GM20431 (cell line): ENCODE measurements at regions not wholly inside any gene's neighbourhood (a gene's known extent, or its start where the extent isn't known, plus 50 kb on each side); places are given as distances from the start of the nearest gene placed in this dataset.

ENCODE experiments used
- in situ Hi-C: fragments of 300-500 bp; cut with MseI, MboI; formaldehyde crosslinking; loops from one replicate; pipeline ENCODE4 v1.15.0; 2020; ENCODE audit warnings: low sequenced_read_pairs; ENCODE audit not compliant: unreplicated experiment

DNA sequence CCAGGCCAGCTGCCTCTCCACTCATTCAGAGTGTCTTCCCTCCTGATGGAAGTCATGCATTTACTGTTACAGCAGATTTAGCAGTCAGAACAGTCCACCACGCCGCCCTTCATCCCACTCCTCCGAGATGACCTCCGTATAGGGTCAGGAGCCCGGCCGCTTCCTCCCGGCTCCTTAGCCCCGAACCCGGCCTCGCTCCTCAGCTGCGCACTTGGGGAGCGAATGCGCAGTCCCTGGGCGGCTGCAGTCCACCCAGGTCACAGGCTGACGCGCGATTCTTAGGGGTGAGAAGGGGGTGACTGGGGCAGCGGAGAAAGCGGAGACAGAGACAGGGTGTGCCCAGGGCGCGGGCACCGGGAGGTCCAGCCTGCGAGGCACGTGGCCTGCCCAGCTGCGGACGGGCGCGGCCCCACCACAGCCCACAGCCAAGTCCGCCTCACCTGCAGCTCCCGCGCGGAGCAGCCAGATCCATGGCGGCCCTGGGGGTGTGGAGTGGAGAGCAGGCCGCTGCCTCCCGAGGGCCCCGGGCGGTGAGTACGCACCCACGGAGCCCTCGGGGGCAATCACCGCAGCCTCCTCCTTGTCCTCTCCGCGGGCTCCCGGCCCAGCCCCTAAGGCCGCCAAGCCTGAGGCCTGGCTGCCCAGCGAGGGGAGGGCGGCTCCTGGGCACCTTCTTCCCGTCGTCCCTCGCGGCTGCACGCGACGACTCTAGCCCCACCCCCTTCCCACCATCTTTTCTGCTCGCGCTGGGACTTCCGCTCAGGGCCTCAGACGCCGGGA is 286.6 kb downstream of the BRD1 start:
- in situ Hi-C loops, result no loop called here

DNA sequence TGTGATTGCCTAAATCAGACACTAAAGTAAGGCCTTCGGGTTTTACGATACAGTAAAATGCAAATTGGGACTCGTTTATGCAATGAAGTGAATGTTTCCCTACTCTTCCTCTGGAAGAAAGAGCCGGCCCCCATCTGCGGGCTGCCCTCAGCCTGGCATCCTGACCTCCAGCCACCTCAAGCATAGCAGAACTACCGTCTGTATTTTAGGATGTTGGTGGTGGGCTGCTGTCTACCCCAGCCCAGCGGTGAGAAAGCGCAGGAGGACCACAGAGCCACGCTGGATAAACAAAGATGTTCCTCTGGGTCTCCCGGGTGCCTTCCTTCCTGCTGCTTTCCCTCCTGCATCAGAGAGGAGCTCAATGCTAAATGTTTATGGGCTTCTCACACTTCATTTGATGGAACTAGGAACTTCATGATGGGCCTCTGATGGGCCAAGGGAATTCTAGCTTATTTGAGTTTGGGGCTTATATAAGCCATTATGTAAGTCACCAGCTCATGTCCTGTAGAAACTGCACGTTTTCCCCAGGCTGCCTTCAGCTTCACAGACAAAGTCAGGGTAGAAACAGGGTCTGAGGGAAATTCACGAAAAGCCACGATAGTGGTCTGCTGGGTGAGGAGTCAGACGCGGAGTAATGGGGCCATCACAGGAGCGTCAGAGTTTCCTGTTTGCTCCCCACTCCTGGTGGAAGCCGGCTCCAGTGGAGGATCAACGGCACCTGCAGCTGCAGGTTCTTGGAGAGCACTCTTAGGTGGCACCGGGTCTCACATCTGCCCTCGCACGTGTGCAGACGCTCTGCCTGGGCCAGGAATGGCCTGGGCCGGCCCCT is 287.4 kb downstream of the BRD1 start:
- in situ Hi-C loops, result no loop called here

DNA sequence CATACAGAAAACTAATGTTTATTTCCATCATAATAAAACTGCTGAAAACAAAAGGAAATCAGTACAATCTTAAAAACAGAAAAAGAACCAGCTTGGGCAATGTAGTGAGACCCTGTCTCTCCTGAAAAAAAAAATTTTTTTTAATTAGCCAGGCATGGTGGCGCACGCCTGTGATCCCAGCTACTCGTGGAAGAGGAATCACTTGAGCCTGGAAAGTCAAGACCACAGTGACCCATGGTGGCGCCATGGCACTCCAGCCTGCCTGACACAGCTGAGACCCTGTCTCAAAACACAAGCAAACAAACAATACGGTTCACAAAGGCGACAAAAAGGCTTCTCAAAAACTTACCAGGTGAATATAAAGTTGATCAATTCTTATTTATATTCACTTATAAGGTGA is 289.7 kb downstream of the BRD1 start:
- in situ Hi-C loops, result no loop called here

DNA sequence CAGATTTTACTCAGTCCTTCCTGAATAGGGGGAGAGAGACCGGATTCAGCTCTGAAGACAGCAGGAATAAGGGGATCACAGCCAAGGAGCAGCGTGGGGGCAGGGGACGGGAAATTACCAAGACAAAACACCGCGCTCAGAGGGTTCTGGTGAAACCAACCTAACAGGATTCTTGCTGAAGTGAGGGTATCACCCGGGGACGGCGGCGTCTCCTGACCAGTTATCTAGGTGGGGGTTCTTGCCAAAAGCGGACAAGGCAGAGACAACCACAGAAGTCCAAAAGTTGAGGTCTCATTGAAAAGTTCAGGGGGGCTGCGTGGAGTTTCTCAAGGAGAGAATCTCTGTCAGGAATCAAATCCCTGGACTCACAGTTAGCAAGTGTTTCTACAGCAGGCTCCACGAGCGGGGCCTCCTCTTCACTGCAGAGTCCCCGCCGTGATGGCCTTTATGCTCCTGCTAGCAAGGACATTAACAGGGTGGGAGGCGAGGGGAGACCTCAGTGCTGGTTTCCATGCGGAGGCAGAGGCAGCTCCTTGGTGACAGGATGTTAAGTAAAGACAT is 291.0 kb downstream of the BRD1 start:
- in situ Hi-C loops, result no loop called here

DNA sequence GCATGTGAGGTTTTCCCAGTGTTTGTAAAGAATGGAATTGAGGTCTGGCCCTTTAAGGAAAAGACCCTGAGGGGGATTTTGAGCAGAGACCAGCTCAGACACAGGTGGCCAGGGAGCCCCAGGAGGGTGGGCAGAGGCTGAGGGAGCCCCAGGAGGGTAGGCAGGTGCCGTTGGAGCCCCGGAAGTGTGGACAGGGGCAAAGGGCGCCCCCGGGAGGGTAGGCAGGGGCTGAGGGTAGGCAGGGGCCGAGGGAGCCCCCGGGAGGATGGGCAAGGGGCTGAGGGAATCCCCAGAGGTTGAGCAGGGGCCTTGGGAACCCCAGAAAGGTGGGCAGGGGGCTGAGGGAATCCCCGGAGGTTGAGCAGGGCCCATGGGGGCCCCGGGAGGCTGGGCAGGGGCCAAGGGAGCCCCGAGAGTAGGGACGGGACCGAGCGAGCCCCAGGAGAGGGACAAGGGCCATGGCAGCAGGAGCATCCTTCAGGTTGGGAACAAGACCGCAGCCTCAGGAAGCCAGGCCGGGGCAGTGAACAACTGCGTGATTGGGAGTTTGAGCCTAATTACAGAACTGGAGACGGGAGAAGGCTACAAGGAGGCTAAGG is 292.0 kb downstream of the BRD1 start:
- in situ Hi-C loops, result no loop called here

DNA sequence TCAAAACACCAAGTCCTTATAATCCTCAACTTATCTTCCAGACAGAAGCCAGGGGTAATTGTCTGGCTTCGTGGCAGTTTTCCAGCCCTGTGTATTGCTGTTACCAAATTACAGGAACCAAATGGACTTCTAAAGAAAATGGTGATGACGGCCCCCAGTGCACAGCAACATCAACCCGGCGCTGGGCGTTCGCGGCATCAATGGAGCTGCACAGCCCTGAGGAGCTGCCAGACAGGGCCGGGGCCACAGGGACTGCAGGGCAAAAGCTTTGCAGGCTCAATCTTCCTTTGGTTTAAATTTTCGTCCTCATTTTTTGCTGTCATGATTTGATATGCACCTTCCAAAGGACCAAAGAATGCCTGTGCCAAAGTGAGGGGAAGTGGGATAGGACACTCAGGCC is 292.5 kb downstream of the BRD1 start:
- in situ Hi-C loops, result no loop called here

DNA sequence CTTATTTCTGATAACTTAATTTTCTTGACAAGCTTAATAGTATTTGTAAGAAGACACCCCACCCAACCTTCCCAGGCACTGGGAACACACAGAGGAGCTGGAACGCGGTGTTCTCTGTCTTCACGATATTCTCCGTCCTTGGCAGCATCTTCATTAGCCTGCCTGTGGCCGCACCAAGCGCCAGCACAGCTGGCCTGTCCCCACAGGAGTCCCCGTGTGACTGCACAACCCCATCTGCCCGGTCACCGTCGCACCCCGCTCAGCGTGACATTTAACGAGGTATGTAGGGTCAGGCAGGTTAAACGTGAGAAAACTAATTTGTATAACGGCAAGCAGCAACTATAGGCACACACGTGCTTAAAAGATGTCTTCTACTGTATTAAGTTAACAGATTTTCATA is 293.3 kb downstream of the BRD1 start:
- in situ Hi-C loops, result no loop called here

DNA sequence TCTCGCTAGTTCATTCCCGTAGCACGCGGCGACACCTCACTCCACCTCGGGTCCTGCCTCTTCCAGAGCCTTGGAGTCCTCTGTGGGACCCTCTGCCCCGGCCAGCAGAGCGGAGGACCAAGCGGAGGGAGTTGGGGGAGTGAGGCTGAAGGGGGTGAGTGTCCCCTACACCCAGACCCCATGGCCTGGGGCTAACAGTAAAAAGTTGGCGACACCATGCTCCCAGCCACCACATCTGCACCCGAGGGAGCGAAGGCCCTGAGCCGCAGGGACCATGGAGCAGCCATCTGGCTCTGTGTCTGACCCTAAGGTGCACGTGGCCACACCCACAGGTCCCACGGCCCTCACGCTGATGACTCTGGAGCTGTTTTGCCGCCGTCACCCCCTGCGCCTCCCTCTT is 293.8 kb downstream of the BRD1 start:
- in situ Hi-C loops, result no loop called here

DNA sequence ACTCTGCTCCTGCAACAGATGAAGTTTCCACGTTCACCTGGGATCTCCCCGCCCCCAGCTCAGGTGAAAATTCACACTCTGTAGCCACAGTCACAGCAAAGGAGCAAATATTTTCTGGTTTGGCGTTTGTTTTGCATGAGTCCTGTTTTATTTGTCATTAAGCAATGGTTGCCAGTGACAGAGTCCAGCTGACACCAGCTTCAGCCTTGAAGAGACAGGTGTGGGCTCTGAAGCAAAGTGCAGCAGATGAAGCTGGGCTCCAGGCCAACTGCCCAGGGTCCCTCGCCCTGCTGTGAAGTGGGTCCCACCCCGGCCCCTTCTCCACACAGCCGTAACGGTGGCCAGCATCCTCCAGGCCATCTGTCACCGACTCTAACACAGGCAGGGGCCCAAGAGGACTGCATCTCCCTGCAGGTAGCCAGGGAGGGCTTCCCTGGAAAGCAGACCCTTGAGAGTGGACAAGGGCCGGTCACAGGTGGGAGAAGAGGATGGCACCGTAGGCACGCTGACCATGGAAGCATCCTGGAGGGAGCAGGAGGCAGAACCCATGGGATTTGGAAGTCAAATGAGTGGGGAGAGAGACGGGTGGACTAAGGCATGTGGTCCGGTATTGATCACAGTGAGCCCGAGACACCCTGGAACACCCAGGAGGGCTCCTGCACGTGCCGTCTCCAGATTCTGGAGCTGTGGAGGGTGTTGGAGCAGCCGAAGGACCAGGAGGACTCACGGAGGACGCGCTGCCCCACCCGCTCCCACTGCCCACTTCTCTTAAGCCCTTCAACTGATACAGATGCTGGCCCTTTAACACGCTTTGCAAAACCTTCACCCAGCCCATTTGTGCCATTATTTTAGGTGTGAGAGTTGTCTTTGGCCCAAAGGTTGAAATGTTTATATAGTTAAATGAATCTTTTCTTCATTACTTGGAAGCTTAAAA is 294.5 kb downstream of the BRD1 start:
- in situ Hi-C loops, result no loop called here

DNA sequence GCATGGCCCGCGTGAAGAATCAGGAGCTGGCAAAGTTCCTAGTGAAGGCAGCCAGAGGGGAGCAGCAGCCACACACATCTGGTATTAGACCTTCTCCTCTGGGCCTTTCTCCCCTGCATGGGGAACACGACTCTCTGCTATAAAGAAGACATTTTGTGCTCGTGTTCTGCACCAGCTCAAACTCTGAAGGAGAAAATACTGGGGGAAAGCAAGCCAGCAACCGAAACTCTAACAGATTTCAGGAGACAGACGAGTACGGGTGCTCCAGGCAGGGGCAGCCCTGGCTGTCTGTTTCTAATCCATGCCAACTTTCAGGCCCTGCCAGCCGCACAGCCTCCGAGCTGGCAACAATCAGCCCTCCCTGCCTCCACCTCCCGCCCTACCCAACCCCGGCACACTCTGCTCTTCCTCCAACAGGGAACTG is 296.3 kb downstream of the BRD1 start:
- in situ Hi-C loops, result no loop called here

DNA sequence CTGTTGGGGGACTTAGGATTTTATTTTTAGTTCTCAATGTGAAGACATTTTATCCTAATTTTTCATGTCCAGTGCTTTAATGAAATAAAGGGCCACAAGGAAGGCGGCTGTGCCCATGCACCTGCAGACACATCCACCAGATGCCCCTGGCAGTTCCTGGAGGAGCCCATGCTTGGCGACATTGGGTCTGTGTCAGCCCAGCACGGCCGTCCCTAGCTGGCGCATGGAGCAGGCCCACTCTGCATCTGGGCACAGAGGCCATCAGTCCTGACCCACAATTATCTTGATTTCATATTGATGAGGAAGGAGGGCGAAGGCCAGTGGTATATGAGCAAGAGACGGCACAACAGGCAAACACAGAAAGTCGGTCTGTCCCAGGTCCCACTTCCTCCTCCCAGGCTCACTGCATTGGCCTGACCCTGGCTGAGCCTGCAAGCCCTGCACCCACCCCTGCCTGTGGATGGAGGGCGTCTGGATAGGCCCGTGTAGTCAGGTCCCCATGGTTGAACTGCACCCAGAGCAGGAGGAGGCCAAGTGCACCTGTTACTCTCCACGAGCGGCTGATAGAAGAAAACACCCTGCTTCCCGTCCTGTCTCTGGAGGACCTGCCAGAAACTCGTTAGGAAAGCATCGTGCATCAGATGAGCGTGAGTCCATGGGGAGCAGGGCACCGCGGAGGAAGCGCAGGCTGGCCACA is 296.9 kb downstream of the BRD1 start:
- in situ Hi-C loops, result no loop called here

DNA sequence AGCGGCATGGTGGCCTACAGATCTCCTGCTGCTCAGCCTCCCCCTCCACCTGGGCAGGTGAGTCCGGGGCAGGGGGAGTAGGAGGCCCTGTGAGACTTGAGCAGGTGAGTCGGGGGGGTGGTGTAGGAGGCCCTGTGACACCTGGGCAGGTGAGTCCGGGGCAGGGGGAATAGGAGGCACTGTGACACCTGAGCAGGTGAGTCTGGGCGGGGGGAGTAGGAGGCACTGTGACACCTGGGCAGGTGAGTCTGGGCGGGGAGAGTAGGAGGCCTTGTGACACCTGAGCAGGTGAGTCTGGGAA is 299.3 kb downstream of the BRD1 start:
- in situ Hi-C loops, result no loop called here

DNA sequence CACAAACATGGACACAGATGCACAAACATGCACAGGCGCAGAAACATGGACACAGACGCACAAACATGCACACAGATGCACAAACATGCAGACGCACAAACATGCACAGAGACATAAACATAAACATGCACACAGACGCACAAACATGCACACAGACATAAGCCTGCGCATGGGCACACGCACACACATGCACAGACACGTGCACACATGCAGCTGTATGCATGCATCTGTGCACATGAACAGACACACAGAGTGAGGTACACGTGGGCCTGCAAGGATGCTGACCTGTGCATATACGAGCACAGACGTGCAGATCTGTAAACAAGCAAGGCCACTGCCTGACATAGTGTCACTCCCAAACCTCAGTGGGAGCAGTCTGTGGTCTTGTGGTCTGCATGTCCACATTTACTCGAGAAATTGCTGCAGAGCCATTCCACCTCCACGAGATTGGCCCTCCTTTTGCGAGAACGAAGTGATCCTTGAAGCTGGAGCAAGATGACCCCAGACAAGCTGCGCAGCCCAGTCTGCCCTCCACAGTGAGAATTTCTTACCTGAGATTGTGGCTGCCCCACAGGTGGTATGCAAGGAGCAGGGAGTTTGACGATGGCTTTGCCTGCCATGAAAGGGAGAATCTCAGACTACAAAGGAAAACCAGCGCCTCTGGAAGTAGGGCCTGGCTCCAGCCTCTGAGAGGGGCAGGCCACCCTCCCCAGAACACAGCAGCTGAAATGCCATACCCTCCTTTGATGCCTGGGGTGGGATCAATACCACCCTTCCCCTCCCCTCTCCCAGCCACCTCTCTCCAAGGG is 299.9 kb downstream of the BRD1 start:
- in situ Hi-C loops, result no loop called here

DNA sequence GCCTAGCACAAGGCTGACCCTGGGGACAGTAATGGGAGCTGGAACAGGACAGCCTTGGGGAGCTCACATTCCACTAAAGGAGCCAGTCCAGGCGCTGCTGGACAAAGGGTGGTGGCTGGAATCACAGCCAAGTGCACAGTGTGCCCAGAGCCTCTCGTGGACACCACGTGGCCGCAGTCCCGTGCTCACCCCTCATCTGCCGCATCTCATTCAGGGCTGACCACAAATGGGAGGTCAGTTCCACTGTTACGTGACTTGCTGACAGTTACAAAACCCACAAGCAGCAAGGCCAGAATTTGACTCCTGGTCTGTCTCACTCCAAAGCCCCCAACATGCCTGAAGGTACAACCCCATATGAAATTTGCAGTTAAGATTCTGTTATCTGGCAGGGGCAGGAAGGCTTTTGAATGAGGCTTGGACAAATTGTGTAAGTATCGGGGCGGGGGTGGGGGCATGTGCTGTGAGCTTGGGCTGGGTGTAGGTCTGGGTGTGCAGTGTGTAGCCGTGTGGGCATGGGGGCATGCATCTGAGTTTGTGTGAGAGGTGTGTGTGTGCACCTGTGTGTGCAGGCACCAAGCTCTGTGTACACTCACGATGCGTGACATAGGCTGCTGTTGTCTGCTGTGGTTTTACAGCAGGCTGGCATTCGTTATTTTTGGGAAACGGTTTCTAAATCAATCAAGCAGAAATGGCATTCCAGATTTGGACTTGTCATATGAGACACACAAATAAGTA is 301.7 kb downstream of the BRD1 start:
- in situ Hi-C loops, result no loop called here

DNA sequence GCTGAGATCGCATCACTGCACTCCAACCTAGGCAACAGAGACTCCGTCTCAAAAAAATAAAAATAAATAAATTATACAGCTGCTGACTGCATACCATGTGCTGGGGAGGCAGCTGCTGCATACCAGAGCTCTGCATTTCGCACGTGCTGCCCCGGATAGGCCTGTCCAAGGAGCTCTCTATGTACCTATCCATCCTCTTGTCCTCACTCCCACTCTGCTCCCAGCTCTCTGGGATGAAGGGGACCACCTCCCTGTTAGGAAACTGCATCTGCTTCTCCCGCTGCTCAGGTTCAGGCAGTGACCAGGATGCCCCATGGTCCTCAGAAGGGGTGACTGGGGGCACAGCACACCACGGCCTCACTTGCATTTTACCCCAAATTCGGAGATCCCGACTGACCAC is 302.3 kb downstream of the BRD1 start:
- in situ Hi-C loops, result no loop called here

DNA sequence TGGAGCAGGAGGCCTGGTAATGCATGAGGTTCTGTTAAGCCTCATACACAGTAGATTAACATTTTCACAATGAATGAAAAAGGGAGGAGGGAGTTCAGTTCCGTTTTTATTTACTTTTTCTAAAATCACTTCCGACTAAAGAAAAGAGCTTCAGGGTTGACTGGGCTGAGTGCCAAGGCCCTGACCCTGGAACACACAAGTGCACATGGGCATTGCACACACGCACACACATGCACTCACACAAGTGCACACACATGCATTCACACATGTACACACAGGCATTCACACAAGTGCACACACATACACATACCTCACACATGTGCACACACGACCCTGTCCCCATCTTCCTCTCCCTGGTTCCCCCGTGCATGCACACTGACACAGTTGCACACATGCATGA is 303.3 kb downstream of the BRD1 start:
- in situ Hi-C loops, result no loop called here

DNA sequence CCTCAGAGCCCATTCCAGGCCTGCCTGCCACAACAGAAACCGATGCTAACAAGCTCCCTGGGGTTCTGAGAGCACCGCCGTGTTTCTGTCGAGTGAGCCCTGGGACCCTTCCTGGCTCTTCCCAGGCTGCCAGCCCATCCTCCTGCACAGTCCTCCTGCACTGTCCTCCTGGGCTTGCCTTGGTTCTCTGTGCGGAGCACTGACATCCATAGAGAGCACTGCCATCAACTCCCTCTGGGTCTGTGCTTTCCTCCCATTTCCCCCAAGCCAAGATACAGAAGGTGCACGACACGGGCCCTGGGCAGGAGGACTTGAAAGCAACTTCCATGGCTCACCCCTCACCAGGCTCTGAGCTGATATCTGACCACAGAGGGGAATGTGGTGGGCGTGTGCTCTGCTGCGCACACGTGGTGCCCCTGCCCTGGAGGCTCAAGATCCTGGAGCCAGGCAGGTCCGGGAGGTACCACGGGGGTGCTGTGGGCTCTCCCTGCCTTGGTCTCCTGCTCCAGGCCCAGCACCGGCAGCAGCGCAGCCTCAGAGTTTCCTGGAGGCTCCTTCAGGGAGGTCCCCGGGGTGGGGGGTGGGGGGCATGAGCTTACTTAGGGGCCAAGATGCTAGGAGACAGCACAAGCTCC is 304.2 kb downstream of the BRD1 start:
- in situ Hi-C loops, result no loop called here
